Hematopoietic multipotent progenitor cell treated with erythropoietin and hydrocortisone succinate and interleukin-3 and kit ligand, for 6 days (in vitro differentiated cells): ENCODE measurements at regions not wholly inside any gene's neighbourhood (a gene's known extent, or its start where the extent isn't known, plus 50 kb on each side); places are given as distances from the start of the nearest gene placed in this dataset.

Source experiments
- DNase-seq: peaks from one replicate; pipeline ENCODE4 v3.0.0-alpha.2; 2015

DNA sequence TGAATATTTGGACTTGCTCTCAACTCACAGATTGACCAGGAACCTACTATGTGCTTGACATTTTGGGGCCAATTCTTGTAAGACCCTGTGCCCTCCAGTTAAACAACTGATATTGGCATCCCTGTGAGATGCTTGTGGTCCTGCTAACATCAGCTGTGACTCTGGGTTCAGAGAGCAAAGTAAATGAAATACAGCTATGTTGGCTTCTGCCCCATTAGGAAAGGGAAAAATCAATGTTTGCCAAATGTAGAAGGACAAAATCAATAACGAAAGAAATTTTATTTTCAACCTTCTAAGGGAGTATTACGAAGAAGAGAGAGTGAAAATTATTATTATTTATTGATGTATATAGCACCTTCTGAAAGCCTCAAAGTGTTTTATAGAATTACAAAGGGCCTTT is 266.9 kb upstream of the ARID1B start:
- no peak for DNase-seq

DNA sequence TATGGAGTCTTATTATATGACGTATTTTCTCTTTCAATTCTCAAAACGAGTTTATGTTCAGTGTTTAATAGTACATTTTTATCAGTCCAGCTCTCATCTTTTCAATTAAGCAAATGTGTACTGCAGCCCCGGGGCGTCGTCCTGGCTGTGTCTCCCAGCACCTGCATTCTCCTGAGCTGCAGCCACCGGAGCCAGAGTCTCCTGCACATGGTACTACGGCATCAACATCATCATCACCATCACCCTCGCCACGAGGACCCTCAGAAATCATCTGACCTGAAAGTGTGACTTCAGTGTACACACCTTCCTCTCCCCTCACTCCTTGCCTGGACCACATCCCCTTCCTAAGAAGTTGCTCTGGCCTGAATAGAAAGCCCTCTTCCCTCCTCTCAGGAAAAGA is 267.7 kb upstream of the ARID1B start:
- DNase-seq, result no peak

DNA sequence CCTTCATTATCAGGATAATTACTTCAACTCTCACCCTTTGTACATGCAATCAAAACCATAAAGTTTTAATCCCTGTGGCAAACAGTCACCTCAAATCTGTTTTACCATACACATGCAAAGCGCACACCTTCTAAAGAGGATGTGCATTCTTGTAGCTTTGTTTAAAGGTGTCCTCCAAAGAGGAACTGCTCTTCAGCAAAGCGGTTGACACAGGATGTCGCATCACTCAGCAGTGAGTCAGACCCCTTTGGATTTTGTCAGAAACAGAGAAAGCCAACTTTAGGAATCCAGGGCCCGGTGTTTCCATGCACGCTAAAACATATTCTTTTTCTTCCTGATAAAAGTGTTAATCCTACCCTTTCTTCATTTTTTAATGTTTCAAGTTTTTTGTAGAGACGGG is 268.3 kb upstream of the ARID1B start:
- peak; percentile 11 for DNase-seq

- no peak for DNase-seq
Measured at GRCh38 chr6:156508126-156508525, 269.1 kb upstream of the ARID1B start.

- no peak for DNase-seq
Measured at GRCh38 chr6:156507656-156508055, 269.5 kb upstream of the ARID1B start.

GRCh38 chr6:156507106-156507505 is 270.1 kb upstream of the ARID1B start:
- DNase-seq, result no peak

- DNase-seq, result no peak
Measured at GRCh38 chr6:156502969-156503504, 274.1 kb upstream of the ARID1B start.

DNA sequence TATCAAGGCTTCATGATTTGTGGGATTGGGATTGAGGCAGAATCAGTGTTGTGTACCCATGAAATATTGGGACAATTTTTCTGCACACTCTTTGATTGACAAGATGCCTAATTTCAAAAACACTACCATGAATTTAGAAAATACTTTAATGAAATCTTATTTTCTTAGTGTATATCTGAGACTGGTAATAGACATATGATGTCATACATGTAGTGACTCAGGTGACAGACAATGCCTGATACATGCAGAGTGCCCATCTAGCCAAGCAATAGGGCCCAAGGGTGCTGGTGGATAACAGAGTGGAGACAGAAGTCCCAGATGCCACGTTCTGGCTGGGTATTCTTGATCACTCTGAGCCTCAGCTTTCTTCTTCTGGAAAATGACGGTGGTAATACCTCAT is 279.6 kb upstream of the ARID1B start:
- DNase-seq, result no peak

DNA sequence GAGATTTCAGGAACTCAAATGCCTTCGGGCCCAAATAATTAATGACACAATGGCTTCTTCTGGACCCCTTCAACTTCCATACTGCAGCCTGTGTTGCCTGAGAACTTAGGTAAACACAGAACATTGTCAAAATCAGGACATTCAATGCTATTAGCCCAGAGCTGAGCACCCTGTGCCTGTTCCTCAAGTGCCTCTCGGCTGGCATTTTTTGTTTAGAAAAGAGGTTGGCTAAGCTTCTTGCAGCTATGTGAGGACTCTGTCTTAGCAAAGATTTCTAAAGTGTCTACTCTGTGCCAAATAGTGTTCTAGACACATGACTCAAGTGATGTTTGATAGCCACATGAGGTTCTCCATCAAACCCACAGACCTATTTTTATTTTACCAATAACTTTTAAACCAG is 289.3 kb upstream of the ARID1B start:
- DNase-seq, result no peak

DNA sequence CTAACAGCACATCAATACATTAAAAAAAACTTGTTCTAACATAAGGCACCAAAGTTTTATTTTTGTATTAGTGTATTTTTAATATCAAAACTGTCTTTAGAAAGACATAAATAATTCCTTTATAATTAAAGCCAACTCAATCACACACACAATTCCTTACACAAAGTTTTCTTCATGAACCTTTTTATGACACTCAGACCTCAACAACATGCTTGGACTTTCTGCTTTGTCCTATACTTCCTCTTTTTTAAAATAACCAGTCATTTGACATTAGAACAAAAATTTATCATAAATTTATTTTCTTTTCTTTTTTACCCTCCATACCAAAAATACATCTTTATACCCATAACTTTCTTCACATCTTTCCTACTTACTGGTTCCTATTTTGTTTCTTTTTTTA is 292.0 kb upstream of the ARID1B start:
- DNase-seq, result peak; percentile 14

DNA sequence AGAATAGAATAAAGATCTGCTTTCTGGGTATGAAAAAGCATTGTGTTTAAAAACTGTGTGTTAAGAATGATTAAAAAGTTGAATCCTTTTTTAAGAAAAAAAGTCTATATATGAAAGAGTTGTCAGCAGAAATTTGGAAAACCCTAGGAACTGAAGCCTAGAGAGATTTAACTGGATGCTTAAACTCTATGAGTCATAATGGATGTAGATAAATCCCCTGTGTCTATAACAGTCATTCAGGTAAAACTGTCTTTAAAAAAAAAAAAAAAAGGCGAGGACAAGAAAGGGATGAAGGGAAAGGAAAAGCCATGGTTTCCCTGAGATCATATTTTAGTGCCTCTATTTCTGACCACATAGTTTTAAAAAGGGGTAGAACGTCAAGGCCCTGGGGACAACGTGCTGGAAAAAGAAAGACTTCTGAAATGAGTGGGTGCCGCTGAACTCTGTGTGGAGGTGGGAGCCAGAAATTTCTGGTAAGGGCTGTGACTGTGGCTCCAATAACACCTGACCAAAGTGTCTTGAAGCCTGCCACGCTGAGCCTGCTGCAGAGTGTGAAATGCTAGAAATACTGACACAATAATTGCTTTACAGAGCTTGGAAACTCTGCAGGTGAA is 302.6 kb upstream of the ARID1B start:
- DNase-seq, result no peak

DNA sequence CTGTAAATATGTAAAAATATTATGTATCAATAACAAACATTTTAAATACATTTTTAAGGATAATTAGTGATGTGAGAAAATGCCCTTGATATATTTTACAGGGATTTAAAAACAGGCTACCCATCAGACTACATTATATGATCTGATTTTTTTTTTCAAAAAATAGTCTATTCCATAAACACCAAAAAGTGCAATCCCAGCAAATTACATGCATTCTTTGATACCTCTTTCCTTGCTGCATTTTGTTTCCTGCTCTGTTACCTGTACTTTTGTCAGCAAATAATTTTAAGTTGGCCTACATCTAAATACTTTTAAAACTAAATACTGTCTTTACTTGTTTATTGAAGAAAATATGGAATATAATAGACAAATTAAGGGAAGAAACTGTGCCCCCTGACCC is 306.2 kb upstream of the ARID1B start:
- DNase-seq, result no peak

DNA sequence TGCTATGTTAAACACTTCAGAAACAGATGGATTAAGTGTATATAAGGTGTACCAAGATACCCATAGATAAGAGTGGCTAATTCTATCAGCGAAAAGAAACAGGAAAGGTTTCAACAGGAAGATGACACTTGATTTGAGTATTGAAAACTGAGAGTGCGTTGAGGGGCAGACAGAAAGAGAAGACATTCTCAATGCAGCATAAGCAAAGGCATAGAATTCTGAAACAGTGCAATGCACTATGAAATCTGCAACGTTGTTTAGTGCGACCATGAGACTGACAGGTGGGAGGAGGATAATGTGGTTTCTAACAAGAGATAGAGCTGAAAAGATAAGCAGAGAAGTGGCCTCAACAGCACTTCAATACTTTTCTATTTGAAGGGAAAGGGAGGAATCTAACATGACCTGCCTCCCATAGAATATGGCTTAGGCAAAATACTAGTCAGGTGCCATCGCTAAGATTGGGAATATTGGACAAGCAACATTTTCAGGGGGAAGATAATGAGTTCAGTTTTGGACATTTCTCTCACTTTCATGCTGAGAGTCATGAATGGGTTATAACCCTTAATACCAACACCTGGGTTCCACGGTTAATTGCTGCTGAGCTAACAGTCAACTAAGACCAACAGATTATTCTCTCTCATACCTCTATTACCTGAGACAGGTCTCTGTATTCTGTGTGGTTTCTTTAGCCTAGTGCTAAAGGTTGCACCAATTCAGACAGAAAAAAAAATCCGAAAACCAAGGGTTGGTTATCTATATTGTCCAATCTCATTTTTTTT is 312.9 kb upstream of the ARID1B start:
- DNase-seq, result no peak

GRCh38 chr6:156461647-156462046 is 315.5 kb upstream of the ARID1B start:
- no peak for DNase-seq

GRCh38 chr6:156457601-156458000 is 319.6 kb upstream of the ARID1B start:
- no peak for DNase-seq

- no peak for DNase-seq
Measured at GRCh38 chr6:156455847-156456246, 321.3 kb upstream of the ARID1B start.

GRCh38 chr6:156454867-156455266 is 322.3 kb upstream of the ARID1B start:
- DNase-seq, result peak; percentile 7

DNA sequence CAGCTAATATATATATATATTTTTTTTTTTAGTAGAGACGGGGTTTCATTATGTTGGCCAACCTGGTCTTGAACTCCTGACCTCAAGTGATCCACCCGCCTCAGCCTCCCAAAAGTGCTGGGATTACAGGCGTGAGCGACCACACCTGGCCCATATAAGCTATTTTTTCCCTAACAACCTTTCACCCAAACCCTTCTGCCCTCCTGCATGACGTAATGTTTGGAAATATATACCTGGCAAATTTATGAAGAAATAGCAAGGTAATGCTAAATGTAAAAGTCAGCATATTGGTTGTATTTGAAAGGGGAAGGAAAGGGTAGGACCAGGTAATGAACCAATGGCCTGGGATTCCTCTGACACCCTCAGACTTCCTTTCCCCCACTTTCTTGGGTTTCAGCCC is 325.5 kb upstream of the ARID1B start:
- DNase-seq, result no peak

- no peak for DNase-seq
Measured at GRCh38 chr6:156451088-156451487, 326.1 kb upstream of the ARID1B start.

- DNase-seq, result no peak
Measured at GRCh38 chr6:156450421-156450820, 326.8 kb upstream of the ARID1B start.

- DNase-seq, result no peak
Measured at GRCh38 chr6:156449569-156449968, 327.6 kb upstream of the ARID1B start.

- DNase-seq, result no peak
Measured at GRCh38 chr6:156449128-156449527, 328.1 kb upstream of the ARID1B start.

DNA sequence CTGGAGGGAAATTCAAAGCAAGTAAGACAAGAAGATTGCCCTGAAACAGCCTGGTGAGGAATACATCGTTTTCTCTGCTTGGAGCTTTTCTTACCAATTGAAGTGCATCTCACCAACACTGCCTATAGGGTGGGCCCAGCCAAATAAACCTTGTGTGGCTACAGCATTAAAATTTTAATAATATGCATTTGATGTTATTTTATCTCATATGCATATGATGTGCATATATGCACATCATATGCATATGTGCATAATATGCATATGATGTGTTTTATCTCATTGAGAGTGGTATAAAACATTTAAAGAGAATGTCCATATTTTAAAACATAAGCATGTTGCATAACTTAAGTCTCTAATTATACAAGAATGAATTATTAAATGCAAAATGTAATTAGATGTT is 328.6 kb upstream of the ARID1B start:
- no peak for DNase-seq

- DNase-seq, result no peak
Measured at GRCh38 chr6:156440688-156441087, 336.5 kb upstream of the ARID1B start.
